HEK293 (cell line): ENCODE measurements at regions not wholly inside any gene's neighbourhood (a gene's known extent, or its start where the extent isn't known, plus 50 kb on each side); places are given as distances from the start of the nearest gene placed in this dataset.

Experiments
- CTCF ChIP-seq: fragments of 450-650 bp; formaldehyde crosslinking; IDR thresholded peaks from 2 replicates; pipeline ENCODE4 v1.5.1; 2016; ENCODE audit warnings: missing biosample characterization, missing genetic modification characterization
- KLF10 ChIP-seq: fragments of 450-650 bp; IDR thresholded peaks from 2 replicates; pipeline ENCODE4 v1.5.1; 2018; ENCODE audit warnings: missing biosample characterization, mild to moderate bottlenecking, missing genetic modification characterization

- TF ChIP-seq CTCF (no peak), KLF10 (tag by site-specific recombination) (no peak)
These were observed 256.9 kb upstream of the RGS6 start for GRCh38 chr14:71675126-71675899.
